Osteoblast (primary cell): ENCODE measurements at regions not wholly inside any gene's neighbourhood (a gene's known extent, or its start where the extent isn't known, plus 50 kb on each side); places are given as distances from the start of the nearest gene placed in this dataset.

Experiments used
- DNase-seq: peaks from one replicate; pipeline ENCODE4 v3.0.0; 2011; ENCODE audit warnings: low spot score, mixed read lengths; ENCODE audit not compliant: insufficient read length; ENCODE audit errors: missing footprints
- H2AFZ ChIP-seq: 2 replicates; pipeline ENCODE4 v1.6.0; 2011; ENCODE audit warnings: mild to moderate bottlenecking, low read length
- H3K27ac ChIP-seq: 2 replicates; pipeline ENCODE4 v1.5.1; 2011; ENCODE audit warnings: mild to moderate bottlenecking, low read depth, low read length, moderate library complexity
- H3K27me3 ChIP-seq: 2 replicates; pipeline ENCODE4 v1.6.0; 2012; ENCODE audit warnings: mild to moderate bottlenecking, control low read depth, inconsistent platforms, low read length, moderate library complexity; ENCODE audit not compliant: insufficient read depth
- H3K36me3 ChIP-seq: 2 replicates; pipeline ENCODE4 v1.5.1; 2011; ENCODE audit warnings: mild to moderate bottlenecking, low read length, control low read depth, moderate library complexity; ENCODE audit not compliant: insufficient read depth
- H3K4me1 ChIP-seq: 2 replicates; pipeline ENCODE4 v1.5.1; 2011; ENCODE audit warnings: mild to moderate bottlenecking, low read length, control low read depth, moderate library complexity; ENCODE audit not compliant: insufficient read depth
- H3K4me2 ChIP-seq: 2 replicates; pipeline ENCODE4 v1.6.0; 2011; ENCODE audit warnings: mild to moderate bottlenecking, low read length; ENCODE audit not compliant: insufficient read depth
- H3K4me3 ChIP-seq: fragments of 200-600 bp; sonication (generic); 3 replicates; pipeline ENCODE4 v1.5.1; 2012; ENCODE audit warnings: mild to moderate bottlenecking, low read length, inconsistent platforms; ENCODE audit not compliant: insufficient read depth
- H3K79me2 ChIP-seq: 2 replicates; pipeline ENCODE4 v1.6.0; 2012; ENCODE audit warnings: mild to moderate bottlenecking, low read length, control low read depth, inconsistent platforms; ENCODE audit not compliant: insufficient read depth
- H3K9me3 ChIP-seq: 2 replicates; pipeline ENCODE4 v1.5.1; 2011; ENCODE audit warnings: low read depth, low read length, control low read depth
- H4K20me1 ChIP-seq: 2 replicates; pipeline ENCODE4 v1.6.0; 2012; ENCODE audit warnings: mild to moderate bottlenecking, low read length, control low read depth; ENCODE audit not compliant: insufficient read depth
- CTCF ChIP-seq: IDR thresholded peaks from 2 replicates; pipeline ENCODE4 v1.5.1; 2011; ENCODE audit warnings: mild to moderate bottlenecking, low read depth, low read length, moderate library complexity; ENCODE audit errors: extremely low read depth

DNA sequence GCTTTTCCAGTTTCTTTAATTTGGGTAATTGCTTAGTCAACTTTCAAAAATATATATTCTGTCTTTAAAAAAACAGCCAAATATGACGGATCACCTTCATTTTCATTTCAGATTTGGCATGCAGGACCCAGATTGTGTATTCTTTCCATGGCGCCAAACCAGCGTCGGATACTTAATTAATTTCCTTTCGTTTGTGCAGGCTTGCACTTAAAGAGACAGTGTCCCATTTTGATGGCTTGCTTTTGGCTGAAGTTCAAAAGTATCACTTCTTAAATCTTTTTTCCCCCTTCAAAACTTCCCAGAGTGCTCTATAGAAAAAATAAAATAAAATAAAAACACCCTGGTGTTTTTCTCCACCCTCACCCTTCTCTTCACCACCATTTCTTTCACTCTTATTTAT is 394.5 kb upstream of the SOX9 start:
- no peaks in the 10 kb centered on the region for H3K36me3 ChIP-seq

GRCh38 chr17:71727292-71727691 is 393.5 kb upstream of the SOX9 start:
- no peak overlapping the region for H3K4me3 ChIP-seq
- no peaks in the 10 kb centered on the region for H3K4me1 ChIP-seq
- no peaks in the 10 kb centered on the region for H4K20me1 ChIP-seq
- DNase-seq: no peak
- no peak overlapping the region for H3K27ac ChIP-seq
- H2AFZ ChIP-seq: no peak overlapping the region
- no peaks in the 10 kb centered on the region for H3K27me3 ChIP-seq
- TF ChIP-seq CTCF: no peak
- no peaks in the 10 kb centered on the region for H3K79me2 ChIP-seq
- no peaks in the 10 kb centered on the region for H3K36me3 ChIP-seq
- H3K9me3 ChIP-seq: no peaks in the 10 kb centered on the region
- H3K4me2 ChIP-seq: no peak overlapping the region

More for the DNA sequence above, 394.5 kb upstream of the SOX9 start:
- Histone ChIP-seq H2AFZ (peak overlapping the region; percentile 78), H3K9me3 (no peaks in the 10 kb centered on the region), H3K4me2 (peak overlapping the region; percentile 81), H3K79me2 (no peaks in the 10 kb centered on the region), H3K4me3 (peak overlapping the region; percentile 63), H4K20me1 (no peaks in the 10 kb centered on the region), H3K27ac (no peak overlapping the region), H3K4me1 (no peaks in the 10 kb centered on the region), H3K27me3 (no peaks in the 10 kb centered on the region)
- no peak for TF ChIP-seq CTCF
- no peak for DNase-seq

DNA sequence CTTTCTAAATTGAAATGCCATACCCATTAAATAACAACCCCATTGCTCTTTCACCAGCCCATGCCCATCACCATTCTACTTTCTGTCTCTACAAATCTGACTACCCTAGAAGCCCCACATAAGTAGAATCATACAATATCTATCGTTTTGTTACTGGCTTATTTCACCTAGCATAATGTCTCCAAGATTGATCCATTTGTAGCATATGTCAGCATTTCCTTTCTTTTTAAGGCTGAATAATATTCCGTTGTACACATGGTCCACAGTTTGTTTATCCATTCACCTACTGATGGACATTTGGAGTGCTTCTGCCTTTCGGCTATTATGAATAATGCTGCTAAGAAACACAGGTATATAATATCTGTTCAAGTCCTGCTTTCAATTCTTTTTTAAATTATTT is 393.1 kb upstream of the SOX9 start:
- TF ChIP-seq CTCF: no peak
- H3K9me3 ChIP-seq: no peaks in the 10 kb centered on the region

GRCh38 chr17:71730871-71731270 is 389.9 kb upstream of the SOX9 start:
- no peaks in the 10 kb centered on the region for H3K79me2 ChIP-seq
- no peaks in the 10 kb centered on the region for H3K36me3 ChIP-seq
- H3K4me1 ChIP-seq: no peaks in the 10 kb centered on the region
- H3K4me2 ChIP-seq: no peak overlapping the region
- TF ChIP-seq CTCF: no peak
- no peak overlapping the region for H3K27ac ChIP-seq
- no peak overlapping the region for H2AFZ ChIP-seq
- no peaks in the 10 kb centered on the region for H3K27me3 ChIP-seq
- H4K20me1 ChIP-seq: no peaks in the 10 kb centered on the region
- no peaks in the 10 kb centered on the region for H3K9me3 ChIP-seq
- H3K4me3 ChIP-seq: no peak overlapping the region
- DNase-seq: no peak

More for the DNA sequence above, 393.1 kb upstream of the SOX9 start:
- Histone ChIP-seq H3K79me2 (no peaks in the 10 kb centered on the region), H2AFZ (no peak overlapping the region), H3K27me3 (no peaks in the 10 kb centered on the region), H3K4me3 (no peak overlapping the region), H3K36me3 (no peaks in the 10 kb centered on the region), H4K20me1 (no peaks in the 10 kb centered on the region), H3K27ac (no peak overlapping the region), H3K4me1 (no peaks in the 10 kb centered on the region), H3K4me2 (no peak overlapping the region)
- DNase-seq: no peak
